HG03045 (cell line): ENCODE measurements at regions not wholly inside any gene's neighbourhood (a gene's known extent, or its start where the extent isn't known, plus 50 kb on each side); places are given as distances from the start of the nearest gene placed in this dataset.
"Not testable (repeated sequence)": the region's sequence is repeated elsewhere in the genome, so short reads cannot be mapped to it uniquely, and the experiment has no call there.

Experiments
- ATAC-seq: cut with Tn5 transposase; IDR thresholded peaks from one replicate; pipeline ENCODE4 v1.9.1; 2021; ENCODE audit warnings: mild to moderate bottlenecking, moderate library complexity; ENCODE audit not compliant: unreplicated experiment

GRCh38 chr12:131430158-131430742, 280.6 kb upstream of the SFSWAP start:
- ATAC-seq, result no peak

DNA sequence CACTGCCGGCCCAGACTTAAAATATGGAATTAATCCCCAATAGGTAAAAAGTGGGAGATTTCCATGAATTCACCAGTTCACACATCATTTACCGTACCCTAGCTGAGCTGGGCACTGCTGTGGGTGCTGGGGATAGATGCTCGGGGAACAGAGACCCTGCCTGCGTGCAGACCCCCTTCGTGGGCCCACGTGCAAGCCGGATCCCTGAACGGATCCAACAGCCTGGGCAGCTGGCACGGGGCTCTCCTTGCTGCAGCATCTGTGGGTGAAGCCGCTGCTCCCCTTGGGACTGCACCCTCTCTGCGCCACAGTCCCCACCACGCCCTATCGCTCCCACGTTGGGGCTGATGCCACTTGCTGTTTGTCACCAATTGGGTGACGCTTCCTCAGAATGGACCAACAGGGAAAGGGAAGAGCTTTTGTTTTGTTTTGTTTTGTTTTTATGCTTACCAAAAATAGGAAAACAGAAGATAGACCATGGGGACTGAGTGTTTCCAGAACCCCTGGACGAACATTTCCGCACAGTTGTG, 279.7 kb upstream of the SFSWAP start:
- not testable (repeated sequence) for ATAC-seq

- ATAC-seq, result no peak
Observed at GRCh38 chr12:131432532-131433260, 278.2 kb upstream of the SFSWAP start.

- ATAC-seq, result no peak
Observed at GRCh38 chr12:131434208-131435125, 276.4 kb upstream of the SFSWAP start.

DNA sequence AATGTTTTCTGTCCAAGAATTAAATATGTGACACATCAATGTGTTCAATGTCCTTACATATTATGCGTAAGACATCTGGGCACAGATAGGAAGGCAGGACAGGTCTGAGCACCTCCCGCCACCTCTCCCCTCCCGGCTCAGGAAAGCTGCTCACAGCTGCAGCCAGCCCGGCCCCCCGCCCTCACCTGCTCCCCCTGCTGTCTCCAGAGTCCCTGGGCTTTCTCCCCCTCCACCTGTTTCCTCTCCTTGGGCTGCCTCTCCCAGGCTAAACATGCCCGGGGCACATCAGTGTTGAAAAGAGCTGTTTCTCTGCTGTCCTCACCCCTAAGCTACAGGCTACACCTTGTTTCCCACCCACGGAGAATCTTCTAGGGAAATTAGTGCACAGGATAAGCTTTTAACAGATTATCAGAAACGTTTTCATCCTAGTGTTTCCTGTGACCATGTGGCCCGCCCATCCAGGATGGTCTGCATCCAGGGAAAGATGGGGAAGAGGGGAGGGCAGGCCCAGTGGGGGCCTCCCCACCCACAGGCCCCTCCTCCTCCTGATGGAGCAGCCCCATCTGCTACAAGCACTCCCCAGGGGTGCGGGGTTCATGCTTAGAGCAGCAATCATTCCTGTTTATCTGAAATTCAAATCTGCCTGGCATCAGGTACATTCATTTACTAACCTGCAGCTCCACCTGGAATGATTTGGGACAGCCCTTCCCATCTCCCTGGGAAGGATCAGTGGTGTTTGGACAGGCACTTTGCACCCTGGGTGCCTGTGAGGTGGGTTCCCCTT, 273.8 kb upstream of the SFSWAP start:
- ATAC-seq, result no peak

DNA sequence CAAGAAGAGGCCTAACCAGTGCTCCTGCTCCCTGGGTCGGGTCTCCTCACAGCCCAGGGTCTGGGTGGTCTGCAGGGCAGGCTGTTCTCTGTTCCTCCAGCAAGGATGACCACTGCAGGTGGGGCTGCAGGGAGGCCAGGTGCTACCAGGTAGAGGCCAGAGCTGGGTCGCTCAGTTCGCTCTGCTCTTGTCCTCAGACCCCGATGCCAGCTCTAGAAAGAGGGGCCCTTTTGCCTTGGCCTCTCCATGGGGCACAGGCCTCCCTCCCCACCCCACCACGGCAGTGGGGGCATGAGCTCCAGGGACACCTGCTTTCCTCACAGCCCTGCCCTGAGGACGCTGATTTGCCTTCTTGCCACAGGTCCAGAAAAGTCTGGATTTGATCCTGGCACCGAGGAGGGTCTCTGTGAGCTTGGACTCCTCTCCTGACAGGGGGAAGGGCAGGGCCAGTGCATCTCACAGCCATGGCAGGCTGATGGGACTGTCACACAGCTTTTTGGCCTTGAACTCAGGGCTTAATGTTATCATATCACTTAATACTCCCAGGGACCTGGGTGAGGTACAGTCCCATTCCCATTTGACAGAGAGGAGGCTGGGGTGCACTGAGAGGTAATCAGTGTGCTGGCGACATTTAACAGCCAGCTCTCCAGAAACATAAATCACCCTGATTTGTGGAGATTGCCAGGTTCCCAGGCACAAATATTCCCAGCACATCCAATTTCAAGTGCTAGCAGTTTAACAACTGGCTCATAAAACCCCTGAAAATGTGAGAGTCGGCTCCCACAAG, 273.0 kb upstream of the SFSWAP start:
- ATAC-seq, result no peak

DNA sequence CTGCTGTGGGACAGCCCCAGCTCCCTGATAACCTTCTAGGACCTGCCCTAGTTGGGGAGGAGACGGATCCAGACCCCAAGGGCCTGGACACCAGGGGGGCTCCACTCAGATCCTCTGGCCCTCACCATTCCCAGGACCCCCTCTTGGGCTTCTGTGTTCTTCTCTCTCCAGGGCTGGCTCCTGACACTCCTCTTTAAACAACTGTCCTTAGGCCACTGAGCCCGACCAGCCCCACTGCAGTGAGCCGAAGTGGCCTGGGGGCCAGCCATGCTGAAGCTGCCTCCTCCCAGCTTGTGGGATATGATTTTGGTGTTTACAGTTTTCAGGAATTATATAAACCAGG, 272.4 kb upstream of the SFSWAP start:
- ATAC-seq, result not testable (repeated sequence)

GRCh38 chr12:131438881-131439280, 272.0 kb upstream of the SFSWAP start:
- no peak for ATAC-seq

DNA sequence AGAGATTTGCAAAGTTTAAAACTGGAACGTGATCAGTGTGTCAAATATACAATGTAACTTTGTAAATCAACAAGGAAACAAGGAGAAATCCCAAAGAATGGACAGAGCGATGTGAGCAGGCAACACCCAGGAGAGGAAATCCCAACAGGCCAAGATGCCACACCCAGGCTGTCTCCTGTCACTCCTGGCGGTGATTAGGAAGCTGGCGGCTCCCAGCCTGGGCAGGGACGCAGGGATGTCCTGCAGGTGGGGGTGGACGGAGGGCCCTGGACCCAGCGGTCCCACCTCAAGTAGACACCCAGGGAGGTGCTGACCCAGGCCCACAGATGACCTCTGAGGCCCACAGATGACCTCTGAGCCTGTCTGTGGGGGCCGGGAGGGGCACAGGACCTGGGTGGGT, 271.1 kb upstream of the SFSWAP start:
- not testable (repeated sequence) for ATAC-seq

DNA sequence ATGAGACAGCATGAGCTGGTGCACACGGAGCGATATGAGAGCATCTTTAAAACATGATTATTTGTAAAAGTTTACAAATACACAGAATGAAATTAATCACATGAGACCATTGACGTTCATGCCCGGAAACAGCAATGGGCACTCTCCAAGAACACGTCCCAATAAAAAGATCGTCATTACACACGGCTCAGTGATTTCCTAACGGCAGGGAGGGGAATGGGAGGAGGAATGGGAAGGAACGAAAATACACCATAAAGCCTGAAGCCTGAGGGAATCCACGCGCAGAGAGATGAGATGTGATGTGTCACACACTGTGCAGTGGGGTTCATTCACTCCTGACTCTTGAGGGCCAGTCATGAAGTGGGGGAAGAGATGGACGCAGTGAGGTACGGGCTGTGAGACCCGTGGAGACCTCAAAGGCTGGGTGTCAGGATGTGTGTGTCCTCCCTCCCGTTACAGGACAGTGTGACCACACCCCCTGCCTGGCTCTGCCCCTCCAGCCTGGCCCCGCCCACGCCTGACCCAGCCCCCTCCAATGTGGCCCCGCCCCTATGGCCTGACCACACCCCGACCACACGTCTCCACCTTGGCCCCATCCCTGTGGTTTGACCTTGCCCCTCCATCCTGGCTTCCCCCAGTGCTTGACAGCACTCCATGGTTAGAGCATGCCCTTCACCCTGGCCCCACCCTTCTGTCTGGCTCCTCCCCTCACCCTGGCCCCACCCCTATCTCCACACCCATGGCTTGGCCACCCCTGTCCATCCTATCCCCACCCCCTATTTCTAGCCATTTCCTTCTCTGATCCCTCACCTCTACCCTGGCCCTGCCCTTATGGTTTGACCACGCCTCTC, 270.5 kb upstream of the SFSWAP start:
- ATAC-seq, result not testable (repeated sequence)

GRCh38 chr12:131441060-131441396, 269.9 kb upstream of the SFSWAP start:
- no peak for ATAC-seq

DNA sequence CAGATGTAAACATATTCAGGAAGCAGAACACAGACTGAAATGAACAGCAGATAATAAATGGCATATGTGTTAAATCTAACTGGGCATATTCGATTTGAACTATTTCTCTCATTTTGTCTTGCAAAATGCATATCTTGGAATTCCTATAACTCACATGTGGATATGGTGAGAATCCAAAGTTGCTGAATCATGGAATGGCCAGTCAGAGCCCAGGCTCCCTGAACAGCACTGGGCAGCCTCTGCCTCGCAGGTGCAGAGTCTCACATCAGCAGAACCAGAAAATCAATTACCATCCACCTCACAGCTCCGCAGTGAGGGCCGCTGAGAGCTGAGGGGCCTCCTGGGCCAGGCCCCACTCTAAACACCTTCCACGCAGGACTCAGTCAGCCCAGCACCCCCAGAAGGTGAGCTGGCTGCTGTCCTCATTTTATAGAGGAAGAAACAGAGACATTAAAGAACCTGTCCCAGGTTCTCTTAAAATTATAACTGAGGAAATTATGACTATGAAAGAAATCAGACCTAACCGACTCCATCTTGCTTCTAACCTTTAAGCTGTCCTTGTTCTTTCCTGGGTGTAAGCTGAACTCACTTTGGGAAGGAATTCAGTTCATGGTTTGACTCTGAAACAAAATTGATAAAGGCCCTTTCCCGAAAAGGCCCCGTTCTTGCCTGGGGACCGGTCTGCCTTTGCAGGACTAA, 269.1 kb upstream of the SFSWAP start:
- ATAC-seq, result no peak

GRCh38 chr12:131442337-131442918, 268.5 kb upstream of the SFSWAP start:
- ATAC-seq, result no peak

- no peak for ATAC-seq
Observed at GRCh38 chr12:131443019-131444000, 267.6 kb upstream of the SFSWAP start.

DNA sequence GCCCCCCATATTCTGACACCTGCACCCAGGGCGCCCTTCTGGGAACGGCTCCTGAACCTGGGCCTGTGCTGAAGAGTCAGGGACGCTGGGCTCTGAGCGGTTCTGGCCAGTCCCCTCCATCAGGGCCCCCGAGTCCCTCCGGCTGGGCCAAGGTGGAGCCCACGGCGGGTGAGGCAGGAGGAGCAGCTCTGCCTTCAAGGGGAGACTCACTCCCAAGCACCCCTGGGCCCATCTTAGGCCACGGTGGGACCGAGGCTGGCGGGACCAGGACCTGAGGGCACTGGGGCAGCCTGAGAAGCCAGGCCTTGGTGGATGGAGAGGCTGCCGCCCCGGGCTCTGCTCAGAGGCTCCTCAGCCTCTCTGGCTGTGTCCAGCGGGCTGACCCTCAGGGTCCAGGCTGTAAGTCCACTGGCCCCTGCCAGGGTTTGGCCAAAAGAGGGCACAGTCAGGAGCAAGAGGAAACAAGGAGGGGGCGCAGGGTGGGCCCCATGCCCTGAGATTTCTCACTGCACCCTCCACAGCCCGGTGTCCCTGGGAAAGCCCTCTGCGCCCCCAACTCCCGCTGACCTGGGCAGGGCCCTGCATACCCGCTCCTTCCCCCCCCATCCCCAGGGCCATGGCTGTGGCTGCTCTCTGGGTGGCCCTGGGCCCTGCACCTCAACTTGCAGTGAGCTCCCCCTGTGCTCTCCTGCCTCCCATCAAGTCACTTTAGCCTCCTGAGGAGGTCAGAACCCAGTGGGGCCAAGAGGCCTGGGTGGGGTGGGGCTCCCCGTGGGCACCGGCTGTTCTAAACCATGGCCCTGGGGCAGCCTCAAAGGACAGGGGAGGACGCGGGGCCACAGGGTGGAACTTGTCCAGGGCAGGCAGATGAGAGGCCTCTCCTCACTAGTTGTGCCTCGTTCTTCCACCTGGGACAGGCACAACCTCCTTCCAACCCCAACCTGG, 266.4 kb upstream of the SFSWAP start:
- no peak for ATAC-seq
